Stimulated activated naive CD8-positive, alpha-beta T cell treated with anti-CD3 and anti-CD28 coated beads, Interleukin-15, Interleukin-2, amounts not matched to agents 100 U/mL and 50 U/mL, for 24 hours (primary cell): ENCODE measurements at regions not wholly inside any gene's neighbourhood (a gene's known extent, or its start where the extent isn't known, plus 50 kb on each side); places are given as distances from the start of the nearest gene placed in this dataset.

Experiments used
- ATAC-seq: fragments of 150-1000 bp; cut with Tn5 transposase; one replicate; pipeline ENCODE4 v1.10.0; 2021
- DNase-seq: peaks from one replicate; pipeline ENCODE4 v3.0.0; 2021

- DNase-seq, result no peak
- ATAC-seq, result no peak
Observed at GRCh38 chr20:24102749-24103333, 114.3 kb upstream of the GGTLC1 start.

- peak; percentile 32 for DNase-seq
Observed at GRCh38 chr20:24102290-24102689, 113.7 kb upstream of the GGTLC1 start.

GRCh38 chr20:24100370-24101011, 111.9 kb upstream of the GGTLC1 start:
- DNase-seq, result peak; percentile 58
- peak; percentile 79 for ATAC-seq

More at GRCh38 chr20:24102290-24102689, 113.7 kb upstream of the GGTLC1 start:
- ATAC-seq, result peak; percentile 48

- ATAC-seq, result no peak
- DNase-seq, result no peak
Observed at GRCh38 chr20:24098886-24099285, 110.3 kb upstream of the GGTLC1 start.

GRCh38 chr20:24097506-24098245, 109.1 kb upstream of the GGTLC1 start:
- no peak for ATAC-seq

GRCh38 chr20:24096864-24097450, 108.4 kb upstream of the GGTLC1 start:
- DNase-seq, result no peak
- no peak for ATAC-seq

More at GRCh38 chr20:24097506-24098245, 109.1 kb upstream of the GGTLC1 start:
- no peak for DNase-seq

GRCh38 chr20:24096264-24096663, 107.7 kb upstream of the GGTLC1 start:
- DNase-seq, result no peak
- no peak for ATAC-seq

- ATAC-seq, result no peak
- no peak for DNase-seq
Observed at GRCh38 chr20:24095756-24096155, 107.2 kb upstream of the GGTLC1 start.

GRCh38 chr20:24095303-24095702, 106.7 kb upstream of the GGTLC1 start:
- ATAC-seq, result peak; percentile 19
- no peak for DNase-seq

GRCh38 chr20:24089576-24089975, 101.0 kb upstream of the GGTLC1 start:
- ATAC-seq (no peak), DNase-seq (no peak)

GRCh38 chr20:24086121-24086520, 97.5 kb upstream of the GGTLC1 start:
- DNase-seq, result no peak
- no peak for ATAC-seq

GRCh38 chr20:24084281-24084680, 95.7 kb upstream of the GGTLC1 start:
- ATAC-seq, result no peak
- no peak for DNase-seq

GRCh38 chr20:24081077-24081476, 92.5 kb upstream of the GGTLC1 start:
- ATAC-seq (no peak), DNase-seq (no peak)

- DNase-seq (no peak), ATAC-seq (no peak)
Observed at GRCh38 chr20:24079661-24080412, 91.3 kb upstream of the GGTLC1 start.

GRCh38 chr20:24077145-24077544, 88.6 kb upstream of the GGTLC1 start:
- ATAC-seq, result no peak
- DNase-seq, result no peak

- DNase-seq (no peak), ATAC-seq (no peak)
Observed at GRCh38 chr20:24070679-24071078, 82.1 kb upstream of the GGTLC1 start.

- DNase-seq (peak; percentile 34), ATAC-seq (peak; percentile 91)
Observed at GRCh38 chr20:24066076-24066700, 77.6 kb upstream of the GGTLC1 start.

- ATAC-seq, result no peak
- DNase-seq, result no peak
Observed at GRCh38 chr20:24064915-24065314, 76.3 kb upstream of the GGTLC1 start.

GRCh38 chr20:24064092-24064491, 75.5 kb upstream of the GGTLC1 start:
- DNase-seq (no peak), ATAC-seq (no peak)

- DNase-seq (no peak), ATAC-seq (no peak)
Observed at GRCh38 chr20:24063100-24063499, 74.5 kb upstream of the GGTLC1 start.

GRCh38 chr20:24060851-24061590, 72.4 kb upstream of the GGTLC1 start:
- DNase-seq (no peak), ATAC-seq (no peak)
